ENCODE measurements at regions not wholly inside any gene's neighbourhood (a gene's known extent, or its start where the extent isn't known, plus 50 kb on each side); places are given as distances from the start of the nearest gene placed in this dataset.

- TF ChIP-seq, protein P1, sequence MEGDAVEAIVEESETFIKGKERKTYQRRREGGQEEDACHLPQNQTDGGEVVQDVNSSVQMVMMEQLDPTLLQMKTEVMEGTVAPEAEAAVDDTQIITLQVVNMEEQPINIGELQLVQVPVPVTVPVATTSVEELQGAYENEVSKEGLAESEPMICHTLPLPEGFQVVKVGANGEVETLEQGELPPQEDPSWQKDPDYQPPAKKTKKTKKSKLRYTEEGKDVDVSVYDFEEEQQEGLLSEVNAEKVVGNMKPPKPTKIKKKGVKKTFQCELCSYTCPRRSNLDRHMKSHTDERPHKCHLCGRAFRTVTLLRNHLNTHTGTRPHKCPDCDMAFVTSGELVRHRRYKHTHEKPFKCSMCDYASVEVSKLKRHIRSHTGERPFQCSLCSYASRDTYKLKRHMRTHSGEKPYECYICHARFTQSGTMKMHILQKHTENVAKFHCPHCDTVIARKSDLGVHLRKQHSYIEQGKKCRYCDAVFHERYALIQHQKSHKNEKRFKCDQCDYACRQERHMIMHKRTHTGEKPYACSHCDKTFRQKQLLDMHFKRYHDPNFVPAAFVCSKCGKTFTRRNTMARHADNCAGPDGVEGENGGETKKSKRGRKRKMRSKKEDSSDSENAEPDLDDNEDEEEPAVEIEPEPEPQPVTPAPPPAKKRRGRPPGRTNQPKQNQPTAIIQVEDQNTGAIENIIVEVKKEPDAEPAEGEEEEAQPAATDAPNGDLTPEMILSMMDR (IDR thresholded peaks at IDR 0.05), result no peak
- no peak for TF ChIP-seq ZFX (IDR thresholded peaks at IDR 0.05; ENCODE audit: borderline replicate concordance)
Observed at GRCh38 chr12:74848006-74848405, 310.4 kb downstream of the ATXN7L3B start.
